Pancreas (tissue), 10 donors: ENCODE measurements at regions not wholly inside any gene's neighbourhood (a gene's known extent, or its start where the extent isn't known, plus 50 kb on each side); places are given as distances from the start of the nearest gene placed in this dataset.

Experiments
- ATAC-seq, 4 donors: fragments of 200-7000 bp; cut with Tn5 transposase; one replicate each; pipeline versions ENCODE4 v1.8.0 to v1.9.1; 2020; ENCODE audit warnings: mild to moderate bottlenecking in 4 of 4, moderate library complexity in 4 of 4
- DNase-seq, 6 donors: peaks; one replicate each; pipeline ENCODE4 v3.0.0-alpha.2; 2020
- FAIRE-seq: peaks from 2 replicates; lab custom pipeline; 2012; peaks lifted over from hg19 to GRCh38; lab: Jason Lieb, UNC
- H3K27ac ChIP-seq, 4 donors: fragments of 200-600 bp; sonication (generic); 1 replicate in 3 of 4; 2 replicates in 1 of 4; pipeline versions ENCODE4 v1.5.0 to v1.8.0; 2020
- H3K27me3 ChIP-seq, 4 donors: fragments of 200-600 bp; one replicate each; pipeline ENCODE4 v1.8.0; 2021
- H3K36me3 ChIP-seq, 3 donors: fragments of 200-600 bp; sonication (generic) in 1 of 3; one replicate each; pipeline versions ENCODE4 v1.5.0 to v1.8.0; 2020 to 2021
- H3K4me1 ChIP-seq, 3 donors: fragments of 200-600 bp; one replicate each; pipeline ENCODE4 v1.8.0; 2021
- H3K4me3 ChIP-seq, 4 donors: fragments of 200-600 bp; sonication (generic) in 2 of 4; one replicate each; pipeline versions ENCODE4 v1.5.0 to v1.8.0; 2020 to 2021
- H3K9me3 ChIP-seq, 4 donors: fragments of 200-600 bp; one replicate each; pipeline ENCODE4 v1.8.0; 2021
- WGBS, 2 donors: extraction: QIAGEN DNeasy Blood & Tissue Kit; methylation state at CpG; one replicate each; pipeline ENCODE4 v1.1.7; 2013; 5-methylcytosine and 5-hydroxymethylcytosine counted together
- intact Hi-C, 3 donors: fragments of 100-400 bp; cut with DNase I; formaldehyde crosslinking; loops; one replicate each; pipeline versions ENCODE4 v1.11.1 to v1.14.2; 2022
- TF ChIP-seq, protein P1 (sequence below), 4 donors: fragments of 200-600 bp; sonication (generic) in 3 of 4; IDR thresholded peaks; one replicate each; pipeline versions ENCODE4 v1.5.0 to v1.8.0; 2021; ENCODE audit warnings: antibody characterized with exemption in 4 of 4
- donor health status: healthy with polysubstance abuse.
- donor health status: DM: no; HTN: no; CAD: no; lungs with moderate emphysema.
- donor health status: DM: no; HTN: no; CAD: no.
- donor health status: control.
- donor health status: control.
- donor health status: Bipolar disorder and iron deficiency.
- donor health status: DM: yes; HTN: yes; CAD: no.
- donor health status: DM: no; HTN: no; CAD: no.
- donor health status: DM: no; HTN: no; CAD: no.
- donor health status: DM: yes; HTN: yes; CAD: no.

GRCh38 chr13:54750521-54750920 is 1721.9 kb downstream of the OLFM4 start:
- TF ChIP-seq, protein P1, sequence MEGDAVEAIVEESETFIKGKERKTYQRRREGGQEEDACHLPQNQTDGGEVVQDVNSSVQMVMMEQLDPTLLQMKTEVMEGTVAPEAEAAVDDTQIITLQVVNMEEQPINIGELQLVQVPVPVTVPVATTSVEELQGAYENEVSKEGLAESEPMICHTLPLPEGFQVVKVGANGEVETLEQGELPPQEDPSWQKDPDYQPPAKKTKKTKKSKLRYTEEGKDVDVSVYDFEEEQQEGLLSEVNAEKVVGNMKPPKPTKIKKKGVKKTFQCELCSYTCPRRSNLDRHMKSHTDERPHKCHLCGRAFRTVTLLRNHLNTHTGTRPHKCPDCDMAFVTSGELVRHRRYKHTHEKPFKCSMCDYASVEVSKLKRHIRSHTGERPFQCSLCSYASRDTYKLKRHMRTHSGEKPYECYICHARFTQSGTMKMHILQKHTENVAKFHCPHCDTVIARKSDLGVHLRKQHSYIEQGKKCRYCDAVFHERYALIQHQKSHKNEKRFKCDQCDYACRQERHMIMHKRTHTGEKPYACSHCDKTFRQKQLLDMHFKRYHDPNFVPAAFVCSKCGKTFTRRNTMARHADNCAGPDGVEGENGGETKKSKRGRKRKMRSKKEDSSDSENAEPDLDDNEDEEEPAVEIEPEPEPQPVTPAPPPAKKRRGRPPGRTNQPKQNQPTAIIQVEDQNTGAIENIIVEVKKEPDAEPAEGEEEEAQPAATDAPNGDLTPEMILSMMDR (IDR thresholded peaks at IDR 0.05): no peak
- intact Hi-C loops: no loop called here
- Histone ChIP-seq H3K4me3 (no peak overlapping the region), H3K9me3 (no peaks in the 10 kb centered on the region), H3K36me3 (no peaks in the 10 kb centered on the region), H3K27ac (no peak overlapping the region), H3K27me3 (no peaks in the 10 kb centered on the region), H3K4me1 (no peaks in the 10 kb centered on the region)
- ATAC-seq: no peak
- FAIRE-seq: no peak
- WGBS, 2 donors: 43 to 49% methylated on average over 3 of the region's 3 CpGs
- DNase-seq: peak in 1 of 6 donors; percentile 54

DNA sequence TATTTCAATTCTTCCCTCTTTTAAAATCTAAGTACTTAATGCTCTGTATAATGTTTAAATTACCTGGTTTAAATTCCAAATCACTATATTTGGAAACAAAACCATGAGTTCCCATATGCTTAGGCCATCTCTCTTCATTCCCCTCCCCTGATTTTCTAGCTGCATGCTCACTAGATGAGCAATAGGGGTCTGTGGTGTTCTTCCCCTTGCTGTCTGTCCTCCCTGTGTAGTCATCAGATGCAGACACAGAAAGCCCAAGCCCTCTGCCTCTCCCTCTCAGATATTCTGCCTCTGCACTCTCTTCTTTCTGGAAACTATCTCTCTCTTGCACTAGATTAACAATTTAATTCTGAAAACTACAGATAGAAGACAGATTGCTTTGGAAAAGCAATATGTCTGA is 1730.2 kb downstream of the OLFM4 start:
- no peak for DNase-seq
- TF ChIP-seq, protein P1 (IDR thresholded peaks at IDR 0.05): no peak
- Histone ChIP-seq H3K27me3 (no peaks in the 10 kb centered on the region), H3K36me3 (no peaks in the 10 kb centered on the region), H3K27ac (no peak overlapping the region), H3K4me3 (no peak overlapping the region), H3K4me1 (no peaks in the 10 kb centered on the region), H3K9me3 (no peaks in the 10 kb centered on the region)
- FAIRE-seq: no peak
- intact Hi-C loops: no loop called here
- ATAC-seq: no peak

GRCh38 chr13:54768214-54768613 is 1739.6 kb downstream of the OLFM4 start:
- H3K4me3 ChIP-seq: no peak overlapping the region
- FAIRE-seq (no peak), ATAC-seq (no peak), DNase-seq (no peak)
- H3K27ac ChIP-seq: no peak overlapping the region
- no peaks in the 10 kb centered on the region for H3K9me3 ChIP-seq
- H3K36me3 ChIP-seq: no peaks in the 10 kb centered on the region
- H3K27me3 ChIP-seq: no peaks in the 10 kb centered on the region
- WGBS, 2 donors: 63 to 71% methylated on average over 2 of the region's 2 CpGs
- intact Hi-C loops: no loop called here
- TF ChIP-seq, protein P1 (IDR thresholded peaks at IDR 0.05): no peak
- no peaks in the 10 kb centered on the region for H3K4me1 ChIP-seq

- Histone ChIP-seq H3K27ac (no peak overlapping the region), H3K9me3 (no peaks in the 10 kb centered on the region), H3K36me3 (no peaks in the 10 kb centered on the region), H3K4me3 (no peak overlapping the region), H3K4me1 (no peaks in the 10 kb centered on the region), H3K27me3 (no peaks in the 10 kb centered on the region)
- intact Hi-C loops: no loop called here
- DNase-seq (peak in 2 of 6 donors; percentile 17 to 39), ATAC-seq (no peak), FAIRE-seq (no peak)
- TF ChIP-seq, protein P1 (IDR thresholded peaks at IDR 0.05): no peak
- 74 to 78% methylated on average over 13 of the region's 13 CpGs for WGBS, 2 donors
Observed at GRCh38 chr13:54775501-54776191, 1747.0 kb downstream of the OLFM4 start.

GRCh38 chr13:54787754-54788153 is 1759.1 kb downstream of the OLFM4 start:
- Histone ChIP-seq H3K4me1 (no peaks in the 10 kb centered on the region), H3K4me3 (no peak overlapping the region), H3K36me3 (no peaks in the 10 kb centered on the region), H3K9me3 (no peaks in the 10 kb centered on the region), H3K27ac (no peak overlapping the region), H3K27me3 (no peaks in the 10 kb centered on the region)
- WGBS, 2 donors: 81 to 83% methylated on average over 12 of the region's 12 CpGs
- ATAC-seq: no peak
- FAIRE-seq: no peak
- intact Hi-C loops: no loop called here
- DNase-seq: peak in 2 of 6 donors; percentile 44 to 50
- TF ChIP-seq, protein P1 (IDR thresholded peaks at IDR 0.05): no peak
